ENCODE measurements at regions not wholly inside any gene's neighbourhood (a gene's known extent, or its start where the extent isn't known, plus 50 kb on each side); places are given as distances from the start of the nearest gene placed in this dataset.

DNA sequence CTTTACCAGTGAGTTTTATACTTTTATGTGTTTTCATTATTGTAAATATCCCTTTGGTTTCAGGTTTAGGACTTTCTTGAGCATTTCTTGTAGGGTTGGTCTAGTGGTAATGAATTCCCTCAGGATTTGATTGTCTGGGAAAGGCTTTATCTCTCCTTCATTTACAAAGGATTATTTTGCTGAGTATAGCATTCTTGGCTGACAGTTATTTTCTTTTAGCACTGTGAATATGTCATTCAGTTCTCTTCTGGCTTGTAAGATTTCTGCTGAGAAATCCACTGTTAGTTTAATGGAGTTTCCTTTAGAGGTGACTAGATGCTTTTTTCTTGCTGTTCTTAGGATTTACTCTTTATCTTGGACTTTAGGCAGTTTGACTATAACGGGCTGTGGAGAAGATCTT lies 373.9 kb downstream of the TSN start:
- intact Hi-C loops (cut with micrococcal nuclease): no loop called here
- Histone ChIP-seq H3K4me1 (ENCODE audit: control insufficient read depth in 1 of 2, insufficient read depth in 2 of 2, low read length in 2 of 2) (no peaks in the 10 kb centered on the region), H3K27me3 (ENCODE audit: control insufficient read depth in 2 of 2, insufficient read depth in 2 of 2, low read length in 2 of 2) (no peaks in the 10 kb centered on the region), H2AFZ (ENCODE audit: insufficient read depth, low read depth, low read length, poor library complexity, severe bottlenecking) (no peak overlapping the region), H3K4me2 (replicated peaks; ENCODE audit: extremely low read depth, low read length, poor library complexity, severe bottlenecking) (no peak overlapping the region), H3K27ac (ENCODE audit: low read depth in 1 of 2, low read length in 2 of 2) (no peak overlapping the region), H3K79me2 (ENCODE audit: insufficient read depth, low read length) (no peaks in the 10 kb centered on the region), H3K9me3 (replicated peaks in 1 of 2; ENCODE audit: control insufficient read depth in 1 of 2, insufficient read depth in 1 of 2, low read length in 2 of 2) (peaks cover 27 to 30% of the 10 kb centered on the region in 2 donors), H4K20me1 (ENCODE audit: insufficient read depth, low read length) (no peaks in the 10 kb centered on the region), H3K9ac (ENCODE audit: insufficient read depth, low read length, poor library complexity, severe bottlenecking) (no peak overlapping the region), H3K36me3 (replicated peaks in 1 of 2; ENCODE audit: control insufficient read depth in 1 of 2, insufficient read depth in 2 of 2, low read length in 2 of 2) (no peaks in the 10 kb centered on the region), H3K4me3 (replicated peaks in 1 of 3; ENCODE audit: low read depth in 2 of 3, low read length in 3 of 3) (no peak overlapping the region)
- no peaks in the 10 kb centered on the region for H3K36me3 Mint-ChIP-seq
- no peak overlapping the region for H3K27ac Mint-ChIP-seq
- no peaks in the 10 kb centered on the region for H3K4me1 Mint-ChIP-seq
- WGBS (ENCODE audit: insufficient coverage): no CpG with 5 or more reads among the region's 1 CpG
- TF ChIP-seq, protein P1, sequence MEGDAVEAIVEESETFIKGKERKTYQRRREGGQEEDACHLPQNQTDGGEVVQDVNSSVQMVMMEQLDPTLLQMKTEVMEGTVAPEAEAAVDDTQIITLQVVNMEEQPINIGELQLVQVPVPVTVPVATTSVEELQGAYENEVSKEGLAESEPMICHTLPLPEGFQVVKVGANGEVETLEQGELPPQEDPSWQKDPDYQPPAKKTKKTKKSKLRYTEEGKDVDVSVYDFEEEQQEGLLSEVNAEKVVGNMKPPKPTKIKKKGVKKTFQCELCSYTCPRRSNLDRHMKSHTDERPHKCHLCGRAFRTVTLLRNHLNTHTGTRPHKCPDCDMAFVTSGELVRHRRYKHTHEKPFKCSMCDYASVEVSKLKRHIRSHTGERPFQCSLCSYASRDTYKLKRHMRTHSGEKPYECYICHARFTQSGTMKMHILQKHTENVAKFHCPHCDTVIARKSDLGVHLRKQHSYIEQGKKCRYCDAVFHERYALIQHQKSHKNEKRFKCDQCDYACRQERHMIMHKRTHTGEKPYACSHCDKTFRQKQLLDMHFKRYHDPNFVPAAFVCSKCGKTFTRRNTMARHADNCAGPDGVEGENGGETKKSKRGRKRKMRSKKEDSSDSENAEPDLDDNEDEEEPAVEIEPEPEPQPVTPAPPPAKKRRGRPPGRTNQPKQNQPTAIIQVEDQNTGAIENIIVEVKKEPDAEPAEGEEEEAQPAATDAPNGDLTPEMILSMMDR (IDR thresholded peaks at IDR 0.05): no peak
- no peak overlapping the region for H3K4me3 Mint-ChIP-seq
- no peak for DNase-seq
- H3K27me3 Mint-ChIP-seq (ENCODE audit: low read depth in 3 of 3): peaks cover 0 to 2% (median 2%) of the 10 kb centered on the region in 3 donors
- peaks cover 16 to 41% (median 28%) of the 10 kb centered on the region in 7 donors for H3K9me3 Mint-ChIP-seq

DNA sequence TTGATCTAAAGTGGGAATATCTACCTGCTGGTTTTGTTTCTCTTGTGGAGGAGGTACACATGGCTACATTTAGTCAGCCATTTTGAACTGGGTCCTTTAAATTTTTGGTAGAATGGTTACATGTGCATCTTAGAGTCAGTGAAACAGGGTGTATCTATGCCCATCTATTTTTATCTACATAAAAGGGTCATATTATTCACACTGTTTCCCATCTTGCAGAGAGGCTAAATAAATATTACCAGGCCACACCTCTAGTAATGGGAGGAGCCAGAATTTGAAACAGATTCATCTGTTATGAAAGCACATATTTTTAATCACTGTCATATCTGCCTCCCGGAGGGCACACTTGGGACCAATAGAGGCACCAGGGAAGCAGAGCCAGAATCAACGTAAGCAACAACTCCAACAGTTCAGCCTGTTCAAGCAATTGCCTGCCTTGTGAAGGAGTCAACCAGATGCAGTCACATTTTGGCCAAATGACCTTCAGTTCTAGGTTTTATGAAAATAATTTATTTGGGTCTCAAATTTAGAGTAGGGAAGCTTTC lies 376.8 kb downstream of the TSN start:
- Histone ChIP-seq H3K4me2 (replicated peaks; ENCODE audit: extremely low read depth, low read length, poor library complexity, severe bottlenecking) (no peak overlapping the region), H3K27me3 (ENCODE audit: control insufficient read depth in 2 of 2, insufficient read depth in 2 of 2, low read length in 2 of 2) (no peaks in the 10 kb centered on the region), H2AFZ (ENCODE audit: insufficient read depth, low read depth, low read length, poor library complexity, severe bottlenecking) (no peak overlapping the region), H3K79me2 (ENCODE audit: insufficient read depth, low read length) (no peaks in the 10 kb centered on the region), H3K27ac (ENCODE audit: low read depth in 1 of 2, low read length in 2 of 2) (no peak overlapping the region), H3K36me3 (replicated peaks in 1 of 2; ENCODE audit: control insufficient read depth in 1 of 2, insufficient read depth in 2 of 2, low read length in 2 of 2) (no peaks in the 10 kb centered on the region), H3K4me3 (replicated peaks in 1 of 3; ENCODE audit: low read depth in 2 of 3, low read length in 3 of 3) (no peak overlapping the region), H3K9me3 (replicated peaks in 1 of 2; ENCODE audit: control insufficient read depth in 1 of 2, insufficient read depth in 1 of 2, low read length in 2 of 2) (peaks cover 17 to 23% of the 10 kb centered on the region in 2 donors), H4K20me1 (ENCODE audit: insufficient read depth, low read length) (no peaks in the 10 kb centered on the region), H3K4me1 (ENCODE audit: control insufficient read depth in 1 of 2, insufficient read depth in 2 of 2, low read length in 2 of 2) (no peaks in the 10 kb centered on the region), H3K9ac (ENCODE audit: insufficient read depth, low read length, poor library complexity, severe bottlenecking) (no peak overlapping the region)
- Mint-ChIP-seq H3K9me3 (peaks cover 12 to 31% (median 20%) of the 10 kb centered on the region in 7 donors), H3K27me3 (ENCODE audit: low read depth in 3 of 3) (peaks cover 0 to 4% (median 4%) of the 10 kb centered on the region in 3 donors), H3K36me3 (no peaks in the 10 kb centered on the region), H3K4me1 (no peaks in the 10 kb centered on the region), H3K27ac (no peak overlapping the region), H3K4me3 (no peak overlapping the region)
- intact Hi-C loops (cut with micrococcal nuclease): no loop called here
- TF ChIP-seq, protein P1 (IDR thresholded peaks at IDR 0.05): no peak
- no peak for DNase-seq
- 63% methylated on average over 2 of the region's 2 CpGs for WGBS (ENCODE audit: insufficient coverage)
